DMS53 treated with DMSO at 0.1 percent for 48 hours (cell line): ENCODE measurements at regions not wholly inside any gene's neighbourhood (a gene's known extent, or its start where the extent isn't known, plus 50 kb on each side); places are given as distances from the start of the nearest gene placed in this dataset.
"Not testable (repeated sequence)": the region's sequence is repeated elsewhere in the genome, so short reads cannot be mapped to it uniquely, and the experiment has no call there.

ENCODE experiments used
- DNase-seq: peaks from one replicate; lab custom pipeline; 2025; ENCODE audit not compliant: unreplicated experiment; lab: John Stamatoyannopoulos, UW

DNA sequence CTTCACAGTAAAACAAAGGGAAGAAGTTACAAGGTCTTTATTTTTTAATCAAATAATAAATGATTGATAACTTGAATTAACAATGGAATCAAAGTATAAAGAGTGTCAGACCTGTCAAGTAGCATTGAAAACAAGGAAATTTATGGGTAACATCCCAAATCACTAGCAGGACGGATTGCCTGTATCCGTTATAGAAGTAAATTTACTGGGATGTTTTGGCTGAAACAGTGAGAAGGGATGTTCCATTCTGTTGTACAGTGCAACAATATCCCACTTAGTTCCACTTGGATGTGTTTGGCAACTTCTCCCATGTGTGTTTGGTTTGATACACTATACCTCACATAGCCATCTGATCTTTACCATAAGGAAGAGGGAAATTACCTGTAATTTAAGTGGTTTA is 421.0 kb upstream of the CHD1 start:
- DNase-seq, result peak; percentile 76

DNA sequence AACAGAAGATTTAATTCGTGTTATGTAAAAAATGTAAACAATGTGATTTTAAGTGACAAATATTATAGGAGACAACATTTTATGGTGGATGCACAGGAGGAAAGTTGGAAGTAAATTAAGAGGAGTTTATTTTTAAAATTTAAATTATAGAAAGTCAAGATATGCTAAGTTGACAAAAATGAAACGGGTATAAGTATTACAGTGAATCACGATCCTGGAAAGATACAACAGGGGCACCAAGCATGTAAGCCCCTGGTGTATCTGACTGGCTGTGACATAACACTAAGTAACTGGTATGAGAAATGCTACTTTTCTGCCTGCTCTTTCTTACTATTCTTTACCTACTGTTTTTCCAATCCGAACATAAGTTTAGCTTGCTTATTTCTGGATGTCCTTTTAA is 419.8 kb upstream of the CHD1 start:
- DNase-seq, result no peak

DNA sequence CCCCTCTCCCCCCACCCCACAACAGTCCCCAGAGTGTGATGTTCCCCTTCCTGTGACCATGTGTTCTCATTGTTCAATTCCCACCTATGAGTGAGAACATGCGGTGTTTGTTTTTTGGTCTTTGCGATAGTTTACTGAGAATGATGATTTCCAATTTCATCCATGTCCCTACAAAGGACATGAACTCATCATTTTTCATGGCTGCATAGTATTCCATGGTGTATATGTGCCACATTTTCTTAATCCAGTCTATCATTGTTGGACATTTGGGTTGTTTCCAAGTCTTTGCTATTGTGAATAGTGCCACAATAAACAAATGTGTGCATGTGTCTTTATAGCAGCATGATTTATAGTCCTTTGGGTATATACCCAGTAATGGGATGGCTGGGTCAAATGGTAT is 411.0 kb upstream of the CHD1 start:
- not testable (repeated sequence) for DNase-seq

DNA sequence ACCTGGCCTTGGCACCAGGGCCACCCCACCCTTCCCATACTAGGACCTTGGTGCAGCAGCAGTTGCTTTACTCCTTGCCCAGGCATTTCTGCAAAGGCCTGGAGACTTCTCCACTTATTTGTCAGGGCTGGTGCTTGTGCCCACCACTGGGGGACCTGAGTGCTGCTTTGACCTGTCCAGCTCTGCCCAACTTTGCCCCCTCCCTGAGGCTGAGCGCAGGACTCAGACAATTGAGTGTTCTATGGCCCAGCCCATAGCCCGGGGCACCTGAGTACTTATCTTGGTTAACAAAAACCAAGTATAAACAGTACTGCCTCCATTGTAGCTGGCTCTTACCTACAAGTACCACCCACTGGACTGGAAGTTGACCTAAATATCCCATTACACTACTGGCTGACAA is 406.1 kb upstream of the CHD1 start:
- no peak for DNase-seq

DNA sequence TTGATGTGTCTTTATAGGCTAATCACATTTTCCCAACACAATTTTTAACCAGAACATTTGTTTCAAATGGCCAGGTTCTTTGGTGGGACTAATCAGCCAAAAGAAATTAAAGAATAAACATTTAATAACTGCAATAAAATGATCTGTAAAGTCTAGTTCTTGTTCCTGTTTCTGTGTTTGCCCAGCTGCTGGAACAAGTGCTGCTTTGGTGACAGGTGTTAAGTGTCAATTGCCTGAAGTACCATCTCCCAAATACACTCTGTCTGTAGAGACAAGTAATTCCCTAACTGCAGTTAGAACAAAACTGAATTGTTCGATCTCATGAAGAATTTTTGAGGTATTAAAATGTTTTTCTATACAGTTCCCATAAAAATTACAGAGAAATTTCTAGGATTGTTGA is 402.3 kb upstream of the CHD1 start:
- peak; percentile 88 for DNase-seq

DNA sequence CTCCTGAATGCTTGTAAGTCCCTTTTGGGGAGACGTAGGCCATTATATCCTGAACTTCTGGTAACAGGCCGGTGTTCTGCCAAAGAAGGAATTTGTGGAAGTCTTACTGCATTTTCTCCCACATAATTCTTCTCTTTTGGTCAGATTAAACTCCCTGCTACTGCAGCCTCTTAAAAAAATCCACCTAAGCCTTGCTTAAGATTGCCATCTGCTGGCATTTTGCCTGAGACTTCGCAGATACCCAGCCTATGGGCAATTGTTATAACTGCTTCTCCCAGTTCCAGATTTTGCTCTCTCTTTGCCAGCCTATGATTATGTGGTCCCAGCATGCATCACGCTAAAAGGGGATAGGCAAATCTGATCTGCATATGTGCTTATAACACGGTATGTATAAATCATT is 391.6 kb upstream of the CHD1 start:
- DNase-seq, result no peak

DNA sequence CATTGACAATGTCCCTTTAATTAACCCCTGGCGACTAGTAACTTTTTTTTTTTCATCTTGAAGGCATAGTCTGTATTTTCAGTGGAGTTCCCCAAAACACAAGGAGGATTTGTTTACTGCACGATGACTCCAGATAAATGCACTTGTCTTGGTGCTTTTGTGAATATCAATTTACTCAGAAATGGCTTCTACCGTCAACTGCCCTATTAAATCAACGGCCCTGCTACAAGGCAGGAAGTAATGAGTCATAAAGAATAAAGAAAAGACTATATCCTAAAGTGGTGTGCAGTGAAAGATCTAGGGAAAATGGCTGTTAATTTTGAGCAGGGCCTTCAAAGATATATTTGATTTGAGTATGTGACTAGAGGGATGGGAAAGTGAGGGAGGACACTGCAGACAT is 388.3 kb upstream of the CHD1 start:
- peak; percentile 74 for DNase-seq

DNA sequence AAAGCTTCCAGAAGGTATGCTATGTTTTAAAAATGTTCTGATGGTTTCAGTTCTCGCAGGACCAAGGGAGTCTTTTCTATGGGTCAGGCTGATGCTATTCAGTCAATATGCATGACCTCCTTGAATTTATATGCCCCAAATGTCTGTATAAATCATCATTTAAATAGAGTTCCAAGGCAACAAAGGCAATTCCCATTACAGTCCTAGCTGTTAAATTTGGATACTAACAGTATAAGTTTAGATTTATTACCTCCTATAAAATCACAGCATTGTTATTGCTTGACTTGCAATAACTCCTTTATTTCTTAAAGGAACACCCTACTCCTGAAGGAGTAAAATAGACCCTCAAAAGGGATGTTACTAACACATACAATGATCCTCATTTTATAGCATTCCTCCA is 387.7 kb upstream of the CHD1 start:
- DNase-seq, result no peak

DNA sequence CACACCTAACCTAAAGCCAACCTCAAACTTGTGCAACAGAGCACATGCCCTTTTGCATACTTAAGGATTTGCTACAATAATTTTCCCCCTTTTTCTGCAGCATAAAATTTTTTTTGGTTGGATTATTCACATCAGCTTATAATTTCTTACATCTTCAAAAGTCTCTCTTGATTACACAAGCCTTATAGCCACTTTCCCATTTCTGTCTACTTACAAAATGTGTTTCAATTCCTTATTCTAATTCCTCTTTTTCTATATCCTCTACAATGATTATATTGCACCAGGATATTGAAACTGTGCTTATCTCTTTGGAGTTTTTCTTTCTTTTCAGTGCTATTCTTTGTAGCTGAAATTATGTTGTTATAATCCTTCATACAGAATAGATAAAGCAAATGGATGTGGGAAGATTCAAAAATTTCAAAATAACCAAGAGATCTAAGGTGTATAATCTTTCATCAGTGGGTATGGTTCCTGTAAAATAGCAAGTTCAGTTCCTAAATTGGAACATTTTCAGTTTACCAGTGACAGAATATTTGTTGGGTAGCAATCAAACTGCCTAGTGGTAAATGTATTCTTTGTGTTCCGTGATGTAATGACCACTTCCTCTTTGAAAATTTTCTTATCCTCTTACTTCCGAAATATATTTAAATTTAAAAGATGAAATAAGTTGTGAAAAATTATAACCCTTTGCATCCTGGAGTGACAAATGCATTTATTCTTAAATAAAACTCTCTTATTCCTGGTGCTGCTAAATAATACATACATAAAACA is 386.8 kb upstream of the CHD1 start:
- DNase-seq, result no peak

DNA sequence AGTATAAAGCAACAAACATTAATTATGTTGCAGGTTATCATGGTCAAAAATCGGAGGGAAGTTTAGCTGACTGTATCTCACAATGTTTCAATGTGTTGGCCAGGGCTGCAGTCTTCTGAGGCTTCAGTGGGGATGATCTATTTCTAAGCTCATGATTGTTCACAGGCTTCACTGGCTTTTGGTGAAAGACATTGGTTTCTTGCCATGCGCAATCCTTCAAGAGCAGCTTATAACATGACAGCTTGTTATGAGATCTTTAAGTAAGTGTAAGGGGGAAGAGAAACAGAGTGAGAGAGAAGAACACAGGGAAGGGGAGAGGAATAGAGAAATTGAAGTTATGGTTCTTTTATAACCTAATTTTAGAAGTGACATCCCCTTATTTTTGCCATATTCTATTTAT is 385.9 kb upstream of the CHD1 start:
- DNase-seq, result no peak

DNA sequence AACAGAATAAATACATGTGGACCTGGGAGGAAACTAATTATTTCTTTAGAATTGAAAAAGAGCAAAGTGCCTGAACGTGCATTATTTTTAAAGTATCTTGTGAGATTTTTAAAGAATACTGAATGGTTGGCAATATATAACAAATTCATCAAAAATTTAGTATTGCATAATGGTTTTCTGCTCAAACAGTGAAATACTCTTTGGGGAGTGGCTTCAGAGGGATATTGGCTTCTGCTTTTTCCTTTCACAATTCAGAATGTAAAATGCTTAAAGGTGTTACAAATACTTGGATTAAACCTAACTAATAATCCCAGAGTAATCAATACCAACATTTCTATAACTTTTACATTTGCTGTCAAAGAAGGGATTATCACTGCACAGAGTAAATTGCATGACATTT is 379.3 kb upstream of the CHD1 start:
- DNase-seq, result no peak

DNA sequence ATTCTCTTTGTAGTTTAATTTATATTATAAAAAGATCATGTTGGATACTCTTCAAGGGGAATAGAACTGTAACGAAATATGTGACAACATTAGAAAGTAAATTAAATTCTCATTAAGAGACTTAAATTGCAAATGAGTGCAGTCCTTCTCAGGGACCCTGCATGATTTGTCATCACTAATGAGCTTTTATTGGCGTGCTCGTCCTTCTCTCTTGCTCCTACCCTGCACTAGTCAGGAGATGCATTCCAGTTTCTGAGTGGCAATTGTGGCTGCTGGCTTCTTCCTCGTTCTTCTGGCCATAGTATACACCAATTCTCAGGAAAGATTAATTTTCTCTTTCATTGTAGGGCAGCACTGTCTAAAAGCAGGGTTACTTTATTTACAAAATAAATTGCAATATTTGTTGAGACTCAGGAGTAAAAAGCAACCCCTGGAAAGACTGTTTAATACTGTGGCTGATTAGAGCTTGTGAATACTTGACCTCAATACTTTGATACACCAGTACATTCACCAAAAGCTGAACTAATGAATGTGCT is 376.3 kb upstream of the CHD1 start:
- DNase-seq, result no peak

DNA sequence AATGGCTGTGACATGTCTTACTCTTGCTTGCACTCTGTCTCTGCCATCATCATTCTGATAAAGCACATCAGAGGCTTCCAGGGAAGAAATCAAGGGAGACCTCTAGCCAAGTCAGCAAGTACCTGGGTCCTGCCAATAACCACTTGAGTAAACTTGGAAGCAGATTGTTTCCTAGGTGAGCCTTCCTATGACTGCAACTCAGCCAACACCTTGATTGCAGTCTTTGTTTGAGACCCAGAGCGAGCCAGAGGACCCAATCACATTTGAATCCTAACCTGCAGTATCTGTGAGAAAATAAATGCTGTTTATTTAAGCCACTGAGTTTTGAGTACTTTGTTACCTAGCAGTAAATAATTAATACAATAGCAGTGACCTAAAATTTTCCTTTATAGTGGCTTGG is 356.8 kb upstream of the CHD1 start:
- DNase-seq, result no peak

DNA sequence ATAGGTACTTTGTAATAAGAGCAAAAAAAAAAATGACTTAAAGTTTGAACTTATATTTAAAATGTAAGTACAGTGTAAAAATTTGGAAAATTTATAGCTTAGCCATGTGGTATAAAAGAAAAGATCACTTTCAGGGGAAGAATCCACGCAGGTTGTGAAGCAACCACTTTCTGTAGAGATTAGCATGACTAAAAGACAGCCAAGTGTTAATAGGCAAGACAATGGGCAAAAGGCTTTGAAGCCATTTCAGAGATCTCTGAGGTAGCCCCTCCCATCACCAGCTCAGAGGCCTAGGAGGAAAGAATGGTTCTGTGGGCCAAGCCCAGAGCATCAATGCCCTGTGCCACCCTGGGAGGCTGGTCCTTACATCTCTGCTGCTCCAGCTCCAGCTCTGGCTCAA is 346.3 kb upstream of the CHD1 start:
- no peak for DNase-seq

DNA sequence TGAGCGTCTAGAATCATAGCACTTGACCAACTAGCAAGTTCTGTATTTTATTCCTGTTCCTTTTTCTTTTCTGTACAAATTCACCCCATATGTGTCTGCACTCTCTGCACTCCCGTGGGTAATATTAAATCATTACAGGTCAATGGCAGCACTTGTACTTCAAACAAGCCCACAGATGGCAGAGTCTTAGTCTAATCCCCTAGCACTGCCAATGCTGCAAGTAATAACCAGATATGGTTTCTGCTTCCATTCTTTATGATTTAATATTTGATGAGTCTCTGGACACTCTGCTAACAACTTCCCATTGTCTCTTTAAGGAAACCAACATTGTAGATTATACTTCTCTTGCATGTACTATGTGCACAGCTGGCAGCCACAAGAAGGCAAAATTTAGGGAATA is 343.8 kb upstream of the CHD1 start:
- no peak for DNase-seq

DNA sequence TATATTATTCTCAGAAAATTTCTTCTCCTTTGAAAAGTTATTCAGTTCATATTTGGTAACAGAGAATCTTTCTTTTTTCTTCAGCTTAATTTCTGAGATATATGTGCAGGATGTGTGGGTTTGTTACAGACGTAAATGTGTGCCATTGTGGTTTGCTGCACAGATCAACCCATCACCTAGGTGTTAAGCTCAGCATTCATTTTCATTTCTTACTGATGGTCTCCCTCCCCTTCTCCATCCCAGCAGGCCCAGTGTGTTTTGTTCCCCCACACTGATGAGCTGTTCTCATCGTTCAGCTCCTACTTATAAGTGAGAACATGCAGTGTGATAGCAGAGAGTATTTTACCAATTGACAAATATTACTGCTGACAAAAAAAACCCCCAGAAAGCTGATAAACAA is 330.0 kb upstream of the CHD1 start:
- no peak for DNase-seq

DNA sequence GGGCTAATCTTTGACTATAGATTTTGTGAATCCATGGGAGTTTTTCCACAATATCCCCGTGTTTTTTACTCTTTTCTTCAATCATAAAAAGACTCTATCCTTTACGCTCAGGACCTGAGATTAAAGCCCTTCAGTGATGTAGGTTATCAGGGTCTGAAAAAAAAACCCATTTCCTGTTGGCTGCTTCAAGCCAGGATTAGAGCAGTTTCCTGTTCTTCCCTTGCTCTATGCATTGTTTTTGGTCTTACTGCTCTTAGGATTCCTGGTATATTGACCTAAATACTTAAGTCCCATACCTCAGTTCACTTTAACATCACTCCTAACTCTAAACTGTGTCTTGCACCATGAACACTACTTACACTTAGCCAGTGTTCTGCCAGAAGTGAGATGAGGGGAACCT is 319.3 kb upstream of the CHD1 start:
- DNase-seq, result peak; percentile 17

DNA sequence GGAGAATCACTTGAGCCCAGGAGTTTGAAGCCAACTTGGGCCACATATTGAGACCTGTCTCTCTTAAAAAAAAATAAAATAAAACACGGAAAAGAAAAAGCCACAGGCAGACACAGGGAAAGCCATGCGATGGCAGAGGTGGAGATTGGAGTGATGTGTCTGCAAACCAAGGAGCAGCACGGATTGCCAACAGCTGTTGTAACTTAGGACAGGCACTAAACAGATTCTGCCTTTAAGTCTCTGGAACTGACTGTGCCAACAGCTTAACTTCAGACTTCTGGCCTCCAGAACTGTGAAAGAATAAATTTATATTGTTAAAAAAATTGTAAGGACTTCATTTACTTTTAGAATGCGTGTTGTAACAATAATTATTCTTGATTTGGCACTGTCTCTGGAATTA is 318.5 kb upstream of the CHD1 start:
- DNase-seq, result no peak

DNA sequence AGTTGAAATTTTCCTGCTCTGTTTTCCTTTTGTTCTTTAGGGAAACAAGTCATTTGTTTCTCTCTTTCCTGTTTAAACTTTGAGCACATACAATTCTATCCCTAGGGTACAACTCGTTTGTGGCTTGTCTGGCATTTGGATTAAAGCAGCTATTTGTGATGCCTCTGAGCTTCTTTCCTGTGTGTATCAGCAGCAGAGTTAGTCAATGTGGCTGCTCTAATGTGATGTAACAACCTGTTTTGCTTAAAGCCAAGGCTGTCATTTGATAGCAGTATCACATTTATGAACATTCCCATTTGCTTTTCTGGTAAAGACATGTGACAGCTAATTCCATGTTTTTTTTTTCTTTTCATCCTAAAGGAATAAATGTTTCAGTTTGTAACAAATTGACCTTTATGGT is 314.3 kb upstream of the CHD1 start:
- DNase-seq, result no peak

DNA sequence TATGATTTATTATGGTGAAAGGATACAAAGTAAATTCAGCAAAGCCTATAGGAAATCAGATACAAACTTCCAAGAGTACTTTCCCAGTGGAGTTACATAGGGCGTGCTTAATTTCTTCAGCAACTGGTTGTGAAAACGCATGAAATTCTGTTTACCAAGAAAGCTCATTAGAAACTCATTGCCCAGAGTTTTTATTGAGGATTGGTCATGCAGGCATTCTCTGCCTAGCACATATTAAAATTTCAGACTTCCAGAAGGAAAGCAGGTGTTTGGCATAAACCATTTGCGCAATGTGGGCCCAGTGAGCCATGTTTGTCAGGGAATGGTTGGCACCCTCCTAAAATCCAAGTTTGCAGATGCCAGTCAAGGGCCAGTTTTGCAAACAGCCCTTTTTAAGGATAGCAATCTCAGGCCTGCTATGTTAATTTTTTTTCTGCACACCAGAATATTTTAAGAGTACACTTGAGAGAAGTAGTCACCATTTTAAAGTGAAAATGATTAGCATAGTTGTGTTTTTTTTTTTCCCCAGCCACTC is 311.1 kb upstream of the CHD1 start:
- no peak for DNase-seq

DNA sequence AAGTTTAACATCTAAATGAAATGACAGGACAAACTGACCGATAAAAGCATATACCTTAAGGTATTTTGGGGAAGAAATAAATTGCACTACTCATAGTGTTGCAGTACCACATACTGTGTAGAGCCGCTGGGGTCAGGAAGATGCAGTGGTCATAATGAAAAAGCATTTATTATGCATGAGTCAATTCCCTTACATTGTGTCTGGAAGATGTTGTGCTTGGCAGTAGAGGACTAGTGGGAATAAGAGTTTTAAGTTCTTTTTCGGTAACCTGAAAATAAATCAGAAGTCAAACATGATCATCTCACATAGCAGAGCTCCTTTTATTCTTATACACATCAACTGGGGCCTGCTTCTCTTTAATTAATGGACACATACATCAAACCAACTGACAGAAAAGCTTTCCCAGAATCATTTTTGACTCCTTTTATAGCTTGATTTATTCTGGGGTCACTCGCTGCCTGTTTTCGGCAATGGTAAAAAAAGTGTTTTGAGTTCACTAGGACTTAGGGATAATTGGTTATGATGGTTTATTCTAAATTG is 262.5 kb upstream of the CHD1 start:
- no peak for DNase-seq

DNA sequence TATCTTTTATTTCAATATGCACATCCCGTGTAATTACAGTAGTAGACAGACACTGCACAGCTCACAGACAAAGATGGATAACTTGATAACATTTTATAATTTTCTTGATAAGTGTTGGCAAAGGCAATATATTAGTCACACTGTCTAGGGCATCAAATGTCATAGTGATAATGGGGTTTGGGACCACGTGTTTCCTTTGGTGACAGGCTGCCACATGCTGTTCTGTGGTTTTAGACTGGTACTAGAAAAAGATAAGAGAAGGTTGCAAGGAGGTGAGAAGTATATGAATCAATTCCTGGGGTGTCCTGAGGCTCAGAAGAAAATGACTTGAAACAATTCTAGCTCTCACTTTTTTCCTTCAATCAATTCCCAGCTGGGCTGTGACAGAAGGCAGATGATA is 258.8 kb upstream of the CHD1 start:
- DNase-seq, result no peak

DNA sequence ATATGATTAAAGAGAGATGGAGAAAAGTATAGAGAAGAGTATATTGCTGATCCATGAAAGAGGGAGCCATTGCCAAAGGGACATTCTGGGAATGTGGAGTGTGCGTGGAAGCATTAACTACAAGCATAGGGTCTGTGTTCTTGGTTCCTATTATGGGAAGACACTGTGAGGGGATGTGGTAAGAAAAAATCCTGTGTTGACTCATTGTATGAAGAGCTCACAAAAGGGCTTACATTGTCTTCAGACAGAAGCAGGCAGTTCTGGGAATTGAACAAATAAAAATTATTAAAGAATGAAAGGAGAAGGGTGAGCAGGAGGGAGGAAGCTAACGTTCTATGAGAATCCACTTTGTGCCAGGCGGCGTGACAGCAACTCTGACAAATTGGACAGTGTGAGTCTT is 250.4 kb upstream of the CHD1 start:
- no peak for DNase-seq
